ENCODE measurements at regions not wholly inside any gene's neighbourhood (a gene's known extent, or its start where the extent isn't known, plus 50 kb on each side); places are given as distances from the start of the nearest gene placed in this dataset.

GRCh38 chr3:145620486-145620885, 540.5 kb downstream of the PLOD2 start:
- ChIA-PET CTCF (interaction anchor here (1.3 kb wide), 1 partner anchor 54 kb away, joined by 4 read pairs; no protein-coding TSS in a partner anchor), POLR2A (no interaction called here)
- no peak overlapping the region for H3K27ac ChIP-seq (ENCODE audit: low read depth, low read length)
- no peak overlapping the region for H3K4me3 ChIP-seq (ENCODE audit: low read depth, low read length)
- no peak for TF ChIP-seq CTCF (IDR thresholded peaks at IDR 0.05; ENCODE audit: low read depth, low read length)
- H3K9me3 ChIP-seq (ENCODE audit: control insufficient read depth, insufficient read depth, low read length) = peaks cover 7% of the 10 kb centered on the region; the same call in 1 of the 2 replicates
- H3K27me3 ChIP-seq (ENCODE audit: control insufficient read depth, insufficient read depth, low read length) = no peaks in the 10 kb centered on the region
- no peak for DNase-seq (ENCODE audit: low read depth, low spot score)

DNA sequence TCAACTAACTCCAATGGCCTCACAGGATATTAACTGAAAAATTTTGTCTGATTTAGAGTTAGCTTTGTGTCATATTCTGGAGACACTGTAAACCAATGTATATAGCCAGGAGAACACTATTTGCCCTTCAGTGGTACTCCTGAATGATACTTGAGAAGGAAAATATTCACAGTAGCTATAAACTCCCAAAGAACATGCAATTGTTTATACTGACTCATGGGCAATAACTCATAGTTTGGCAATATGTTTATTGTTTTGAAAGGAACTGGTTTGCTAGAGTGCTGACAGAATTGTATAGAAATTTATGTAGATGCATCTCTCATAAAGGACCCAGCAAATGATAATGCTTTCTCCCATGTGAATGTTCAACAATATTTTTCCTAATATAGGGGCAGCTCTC, 537.6 kb downstream of the PLOD2 start:
- DNase-seq (ENCODE audit: low read depth, low spot score) = no peak

DNA sequence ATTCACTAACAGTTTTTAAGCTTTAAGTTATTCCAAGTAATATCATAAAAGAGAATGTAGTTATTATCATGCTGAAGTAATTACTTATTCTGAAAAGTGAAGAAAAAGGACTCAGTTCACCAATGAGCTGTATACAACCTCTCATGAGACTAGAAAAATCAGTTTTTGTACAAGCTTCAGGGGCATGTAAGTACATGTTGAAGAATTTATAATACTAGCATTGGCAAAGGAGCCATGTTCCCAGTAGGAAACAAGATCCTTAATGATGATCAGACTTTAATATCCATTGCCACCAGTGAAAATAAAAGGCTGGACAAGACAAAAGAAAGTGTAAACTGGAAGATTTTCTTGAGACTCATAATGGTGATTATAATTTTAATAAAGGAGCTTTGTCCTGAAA, 532.8 kb downstream of the PLOD2 start:
- POLR2A ChIA-PET = no interaction called here
- no peak for TF ChIP-seq CTCF (IDR thresholded peaks at IDR 0.05; ENCODE audit: low read depth, low read length)
- 0 out of 2 replicates have a peak, but pooled peaks cover 3% of the 10 kb centered on the region for H3K9me3 ChIP-seq (ENCODE audit: control insufficient read depth, insufficient read depth, low read length)
- CTCF ChIA-PET = no interaction called here
- H3K27me3 ChIP-seq (ENCODE audit: control insufficient read depth, insufficient read depth, low read length) = no peaks in the 10 kb centered on the region
- H3K4me3 ChIP-seq (ENCODE audit: low read depth, low read length) = no peak overlapping the region
- no peak overlapping the region for H3K27ac ChIP-seq (ENCODE audit: low read depth, low read length)
- no peak for DNase-seq (ENCODE audit: low read depth, low spot score)

More for the DNA sequence above, 537.6 kb downstream of the PLOD2 start:
- ChIA-PET CTCF (no interaction called here), POLR2A (no interaction called here)
- Histone ChIP-seq H3K27ac (ENCODE audit: low read depth, low read length) (no peak overlapping the region), H3K27me3 (ENCODE audit: control insufficient read depth, insufficient read depth, low read length) (no peaks in the 10 kb centered on the region), H3K9me3 (ENCODE audit: control insufficient read depth, insufficient read depth, low read length) (no peaks in the 10 kb centered on the region), H3K4me3 (ENCODE audit: low read depth, low read length) (no peak overlapping the region)
- no peak for TF ChIP-seq CTCF (IDR thresholded peaks at IDR 0.05; ENCODE audit: low read depth, low read length)

GRCh38 chr3:145637105-145637504, 523.9 kb downstream of the PLOD2 start:
- no peak for DNase-seq (ENCODE audit: low read depth, low spot score)
- ChIA-PET CTCF (no interaction called here), POLR2A (no interaction called here)
- no peaks in the 10 kb centered on the region for H3K9me3 ChIP-seq (ENCODE audit: control insufficient read depth, insufficient read depth, low read length)
- no peak overlapping the region for H3K4me3 ChIP-seq (ENCODE audit: low read depth, low read length)
- no peak for TF ChIP-seq CTCF (IDR thresholded peaks at IDR 0.05; ENCODE audit: low read depth, low read length)
- no peaks in the 10 kb centered on the region for H3K27me3 ChIP-seq (ENCODE audit: control insufficient read depth, insufficient read depth, low read length)
- H3K27ac ChIP-seq (ENCODE audit: low read depth, low read length) = no peak overlapping the region

- no peak for DNase-seq (ENCODE audit: low read depth, low spot score)
- no peak overlapping the region for H3K4me3 ChIP-seq (ENCODE audit: low read depth, low read length)
- no peak for TF ChIP-seq CTCF (IDR thresholded peaks at IDR 0.05; ENCODE audit: low read depth, low read length)
- ChIA-PET CTCF (no interaction called here), POLR2A (no interaction called here)
- H3K27me3 ChIP-seq (ENCODE audit: control insufficient read depth, insufficient read depth, low read length) = no peaks in the 10 kb centered on the region
- H3K9me3 ChIP-seq (ENCODE audit: control insufficient read depth, insufficient read depth, low read length) = no peaks in the 10 kb centered on the region
- H3K27ac ChIP-seq (ENCODE audit: low read depth, low read length) = no peak overlapping the region
Observed at GRCh38 chr3:145639003-145639606, 521.9 kb downstream of the PLOD2 start.
